GM19324 (cell line): ENCODE measurements at regions not wholly inside any gene's neighbourhood (a gene's known extent, or its start where the extent isn't known, plus 50 kb on each side); places are given as distances from the start of the nearest gene placed in this dataset.
"Not testable (repeated sequence)": the region's sequence is repeated elsewhere in the genome, so short reads cannot be mapped to it uniquely, and the experiment has no call there.

Experiments used
- ATAC-seq: cut with Tn5 transposase; IDR thresholded peaks from one replicate; pipeline ENCODE4 v1.9.1; 2021; ENCODE audit warnings: mild to moderate bottlenecking, moderate library complexity; ENCODE audit not compliant: unreplicated experiment, low FRiP score

- ATAC-seq, result no peak
These were observed 158.7 kb downstream of the FOXL1 start for GRCh38 chr16:86737083-86737482.

GRCh38 chr16:86738322-86738721 is 160.0 kb downstream of the FOXL1 start:
- ATAC-seq, result not testable (repeated sequence)

GRCh38 chr16:86739178-86739577 is 160.8 kb downstream of the FOXL1 start:
- ATAC-seq, result no peak

GRCh38 chr16:86739808-86740207 is 161.5 kb downstream of the FOXL1 start:
- ATAC-seq, result no peak

- no peak for ATAC-seq
These were observed 161.9 kb downstream of the FOXL1 start for GRCh38 chr16:86740298-86740697.

GRCh38 chr16:86740906-86741799 is 162.8 kb downstream of the FOXL1 start:
- ATAC-seq, result no peak

- ATAC-seq, result no peak
These were observed 169.4 kb downstream of the FOXL1 start for GRCh38 chr16:86747761-86748160.

- ATAC-seq, result no peak
These were observed 170.3 kb downstream of the FOXL1 start for GRCh38 chr16:86748652-86749051.

GRCh38 chr16:86751076-86752030 is 173.0 kb downstream of the FOXL1 start:
- no peak for ATAC-seq

GRCh38 chr16:86752582-86753175 is 174.3 kb downstream of the FOXL1 start:
- no peak for ATAC-seq

GRCh38 chr16:86753399-86753798 is 175.1 kb downstream of the FOXL1 start:
- ATAC-seq, result no peak

GRCh38 chr16:86755571-86756006 is 177.2 kb downstream of the FOXL1 start:
- no peak for ATAC-seq

- no peak for ATAC-seq
These were observed 178.7 kb downstream of the FOXL1 start for GRCh38 chr16:86756882-86757703.

GRCh38 chr16:86757704-86758040 is 179.3 kb downstream of the FOXL1 start:
- no peak for ATAC-seq

GRCh38 chr16:86758932-86759331 is 180.6 kb downstream of the FOXL1 start:
- no peak for ATAC-seq

GRCh38 chr16:86761111-86762031 is 183.0 kb downstream of the FOXL1 start:
- no peak for ATAC-seq

- ATAC-seq, result no peak
These were observed 183.7 kb downstream of the FOXL1 start for GRCh38 chr16:86762095-86762494.

- ATAC-seq, result no peak
These were observed 185.5 kb downstream of the FOXL1 start for GRCh38 chr16:86763819-86764218.

- ATAC-seq, result no peak
These were observed 186.2 kb downstream of the FOXL1 start for GRCh38 chr16:86764551-86764950.
